Sigmoid colon (tissue), 4 donors: ENCODE measurements at regions not wholly inside any gene's neighbourhood (a gene's known extent, or its start where the extent isn't known, plus 50 kb on each side); places are given as distances from the start of the nearest gene placed in this dataset.

ENCODE experiments used
- CTCF ChIP-seq, 4 experiments: fragments of 450-650 bp in 3 of 4; fragments of 200-600 bp in 1 of 4; IDR thresholded peaks; one replicate each; pipeline ENCODE4 v1.5.1; 2016 to 2019; ENCODE audit warnings: antibody characterized with exemption in 4 of 4, mild to moderate bottlenecking in 3 of 4, moderate library complexity in 2 of 4
- EP300 ChIP-seq, 4 donors: sonication (generic); formaldehyde crosslinking; IDR thresholded peaks; one replicate each; pipeline ENCODE4 v1.6.1; 2017; ENCODE audit warnings: antibody characterized with exemption in 4 of 4
- POLR2A ChIP-seq, 2 donors: fragments of 450-650 bp; IDR thresholded peaks; one replicate each; pipeline ENCODE4 v1.6.1; 2016; ENCODE audit warnings: antibody characterized with exemption in 2 of 2, mild to moderate bottlenecking in 2 of 2, moderate library complexity in 2 of 2
- POLR2AphosphoS5 ChIP-seq, 4 donors: sonication (generic); formaldehyde crosslinking; IDR thresholded peaks; one replicate each; pipeline ENCODE4 v1.6.1; 2017; ENCODE audit warnings: antibody characterized with exemption in 4 of 4

GRCh38 chr16:6068063-6068462 is 970.5 kb upstream of the EEF2KMT start:
- TF ChIP-seq POLR2A (IDR thresholded peaks at IDR 0.05) (no peak), CTCF (IDR thresholded peaks at IDR 0.05) (no peak), EP300 (IDR thresholded peaks at IDR 0.05) (no peak), POLR2AphosphoS5 (IDR thresholded peaks at IDR 0.05) (no peak)
